Left lung (tissue), 4 donors: ENCODE measurements at regions not wholly inside any gene's neighbourhood (a gene's known extent, or its start where the extent isn't known, plus 50 kb on each side); places are given as distances from the start of the nearest gene placed in this dataset.

Source experiments
- ATAC-seq: fragments of 200-7000 bp; cut with Tn5 transposase; one replicate; pipeline ENCODE4 v1.9.1; 2020; ENCODE audit warnings: moderate library complexity
- DNase-seq, 4 donors: peaks; one replicate each; pipeline ENCODE4 v3.0.0-alpha.2; 2013 to 2020
- H3K27ac ChIP-seq, 2 donors: fragments of 200-600 bp; sonication (generic) in 1 of 2; one replicate each; pipeline versions ENCODE4 v1.5.0 to v1.8.0; 2020 to 2021
- H3K27me3 ChIP-seq, 2 donors: fragments of 200-600 bp; sonication (generic) in 1 of 2; one replicate each; pipeline versions ENCODE4 v1.5.0 to v1.8.0; 2020 to 2021
- H3K36me3 ChIP-seq, 2 donors: fragments of 200-600 bp; sonication (generic) in 1 of 2; one replicate each; pipeline versions ENCODE4 v1.5.0 to v1.8.0; 2020 to 2021
- H3K4me1 ChIP-seq, 2 donors: fragments of 200-600 bp; one replicate each; pipeline ENCODE4 v1.8.0; 2021
- H3K4me3 ChIP-seq, 2 donors: fragments of 200-600 bp; sonication (generic) in 1 of 2; one replicate each; pipeline versions ENCODE4 v1.5.0 to v1.8.0; 2020 to 2021; ENCODE audit warnings: mild to moderate bottlenecking in 1 of 2
- H3K9me3 ChIP-seq, 2 donors: fragments of 200-600 bp; sonication (generic) in 1 of 2; one replicate each; pipeline versions ENCODE4 v1.5.0 to v1.8.0; 2020 to 2021
- CTCF ChIP-seq, 2 donors: fragments of 200-600 bp; sonication (generic) in 1 of 2; IDR thresholded peaks; one replicate each; pipeline versions ENCODE4 v1.5.0 to v1.8.0; 2021; ENCODE audit warnings: antibody characterized with exemption in 2 of 2
- intact Hi-C, 2 donors: fragments of 100-400 bp; cut with DNase I; formaldehyde crosslinking; loops; one replicate each; pipeline versions ENCODE4 v1.11.2 to v1.14.2; 2022
- donor health status: DM: no; HTN: yes; CAD: no.
- donor health status: DM: no; HTN: no; CAD: no.

- intact Hi-C loops: no loop called here
- Histone ChIP-seq H3K4me3 (no peak overlapping the region), H3K36me3 (no peaks in the 10 kb centered on the region), H3K27me3 (no peaks in the 10 kb centered on the region), H3K27ac (no peak overlapping the region), H3K9me3 (peaks cover 0 to 17% of the 10 kb centered on the region in 2 donors), H3K4me1 (no peaks in the 10 kb centered on the region)
- ATAC-seq (no peak), DNase-seq (no peak)
- no peak for TF ChIP-seq CTCF (IDR thresholded peaks at IDR 0.05)
Observed at GRCh38 chr13:81334481-81334880, 993.6 kb upstream of the SPRY2 start.

GRCh38 chr13:81326913-81327312, 986.0 kb upstream of the SPRY2 start:
- Histone ChIP-seq H3K4me1 (no peaks in the 10 kb centered on the region), H3K27ac (no peak overlapping the region), H3K27me3 (no peaks in the 10 kb centered on the region), H3K4me3 (no peak overlapping the region), H3K36me3 (no peaks in the 10 kb centered on the region), H3K9me3 (peaks cover 0 to 19% of the 10 kb centered on the region in 2 donors)
- intact Hi-C loops: no loop called here
- no peak for TF ChIP-seq CTCF (IDR thresholded peaks at IDR 0.05)
- no peak for ATAC-seq
- peak in 1 of 4 donors; percentile 5 for DNase-seq

GRCh38 chr13:81320516-81320915, 979.6 kb upstream of the SPRY2 start:
- H3K36me3 ChIP-seq: no peaks in the 10 kb centered on the region
- intact Hi-C loops: no loop called here
- ATAC-seq: no peak

GRCh38 chr13:81319351-81319750, 978.4 kb upstream of the SPRY2 start:
- Histone ChIP-seq H3K9me3 (peaks cover 0 to 11% of the 10 kb centered on the region in 2 donors), H3K4me1 (no peaks in the 10 kb centered on the region), H3K27ac (no peak overlapping the region), H3K36me3 (no peaks in the 10 kb centered on the region), H3K4me3 (no peak overlapping the region), H3K27me3 (no peaks in the 10 kb centered on the region)
- intact Hi-C loops: no loop called here
- ATAC-seq (no peak), DNase-seq (no peak)
- no peak for TF ChIP-seq CTCF (IDR thresholded peaks at IDR 0.05)

More at GRCh38 chr13:81320516-81320915, 979.6 kb upstream of the SPRY2 start:
- no peak overlapping the region for H3K27ac ChIP-seq
- H3K4me1 ChIP-seq: no peaks in the 10 kb centered on the region
- no peaks in the 10 kb centered on the region for H3K27me3 ChIP-seq
- no peak for TF ChIP-seq CTCF (IDR thresholded peaks at IDR 0.05)
- DNase-seq: no peak
- H3K9me3 ChIP-seq: peaks cover 0 to 11% of the 10 kb centered on the region in 2 donors
- H3K4me3 ChIP-seq: no peak overlapping the region

GRCh38 chr13:81318231-81319019, 977.5 kb upstream of the SPRY2 start:
- intact Hi-C loops: no loop called here
- no peak for TF ChIP-seq CTCF (IDR thresholded peaks at IDR 0.05)
- H3K9me3 ChIP-seq: peaks cover 0 to 11% of the 10 kb centered on the region in 2 donors
- H3K36me3 ChIP-seq: no peaks in the 10 kb centered on the region
- no peaks in the 10 kb centered on the region for H3K27me3 ChIP-seq
- no peak overlapping the region for H3K4me3 ChIP-seq
- ATAC-seq (no peak), DNase-seq (no peak)
- H3K4me1 ChIP-seq: no peaks in the 10 kb centered on the region
- no peak overlapping the region for H3K27ac ChIP-seq
